ENCODE measurements at regions not wholly inside any gene's neighbourhood (a gene's known extent, or its start where the extent isn't known, plus 50 kb on each side); places are given as distances from the start of the nearest gene placed in this dataset.
"Not testable (repeated sequence)": the region's sequence is repeated elsewhere in the genome, so short reads cannot be mapped to it uniquely, and the experiment has no call there.

DNA sequence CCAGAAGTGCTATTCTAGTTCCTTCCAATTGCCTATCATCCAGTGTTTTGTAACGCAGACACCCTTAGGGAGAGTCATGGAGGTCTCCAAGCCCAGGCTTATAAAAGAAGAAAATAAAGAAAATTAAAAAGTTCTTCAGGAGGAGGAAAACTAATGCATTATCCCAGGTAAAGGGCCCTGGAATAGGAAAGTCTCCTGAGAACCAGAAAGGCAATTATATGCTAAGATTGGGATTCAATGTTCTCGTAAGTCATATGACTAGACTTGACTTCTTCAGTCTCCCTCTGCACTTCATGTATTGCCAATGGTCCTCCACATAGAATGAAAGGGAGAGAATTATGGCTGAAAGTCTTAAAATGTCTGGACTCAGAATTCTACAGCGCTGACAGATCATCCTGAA, 154.4 kb upstream of the STK32A start:
- Mint-ChIP-seq H3K27ac (no peak overlapping the region), H3K27me3 (no peaks in the 10 kb centered on the region), H3K4me3 (no peak overlapping the region), H3K9me3 (no peaks in the 10 kb centered on the region), H3K4me1 (ENCODE audit: low read depth) (no peaks in the 10 kb centered on the region), H3K36me3 (ENCODE audit: low read depth) (no peaks in the 10 kb centered on the region)
- intact Hi-C loops (cut with micrococcal nuclease) = no loop called here

- H3K9me3 Mint-ChIP-seq = no peaks in the 10 kb centered on the region
- no peak overlapping the region for H3K4me3 Mint-ChIP-seq
- H3K27me3 Mint-ChIP-seq = no peaks in the 10 kb centered on the region
- H3K27ac Mint-ChIP-seq = no peak overlapping the region
- H3K4me1 Mint-ChIP-seq (ENCODE audit: low read depth) = no peaks in the 10 kb centered on the region
- intact Hi-C loops (cut with micrococcal nuclease) = no loop called here
- no peaks in the 10 kb centered on the region for H3K36me3 Mint-ChIP-seq (ENCODE audit: low read depth)
These were observed 153.5 kb upstream of the STK32A start for GRCh38 chr5:147081311-147081764.

GRCh38 chr5:147084702-147085101, 150.1 kb upstream of the STK32A start:
- H3K27ac Mint-ChIP-seq = no peak overlapping the region
- H3K4me1 Mint-ChIP-seq (ENCODE audit: low read depth) = no peaks in the 10 kb centered on the region
- no peaks in the 10 kb centered on the region for H3K27me3 Mint-ChIP-seq
- H3K36me3 Mint-ChIP-seq (ENCODE audit: low read depth) = no peaks in the 10 kb centered on the region
- peaks cover 7% of the 10 kb centered on the region for H3K9me3 Mint-ChIP-seq
- intact Hi-C loops (cut with micrococcal nuclease) = no loop called here
- no peak overlapping the region for H3K4me3 Mint-ChIP-seq

DNA sequence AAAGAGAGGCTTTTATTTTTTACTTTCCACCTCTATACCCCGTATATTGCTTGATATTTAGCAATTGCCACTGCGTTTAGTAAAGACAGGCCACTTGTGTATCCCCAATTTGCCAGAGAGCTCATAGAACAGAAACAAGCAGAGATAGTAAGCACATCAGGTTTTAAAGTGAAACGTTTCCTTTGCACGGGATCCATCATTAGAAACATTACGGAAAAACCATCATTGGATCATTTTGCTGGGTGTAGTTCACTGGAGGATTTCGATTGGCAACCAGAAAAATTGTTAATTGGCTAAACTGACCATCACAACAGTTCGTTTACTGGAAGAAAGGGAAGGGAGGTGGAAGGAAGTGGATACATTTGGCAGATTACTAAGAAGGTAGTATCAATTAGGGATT, 149.4 kb upstream of the STK32A start:
- Mint-ChIP-seq H3K4me1 (ENCODE audit: low read depth) (no peaks in the 10 kb centered on the region), H3K27ac (no peak overlapping the region), H3K4me3 (no peak overlapping the region), H3K27me3 (no peaks in the 10 kb centered on the region), H3K9me3 (peaks cover 7% of the 10 kb centered on the region), H3K36me3 (ENCODE audit: low read depth) (no peaks in the 10 kb centered on the region)
- intact Hi-C loops (cut with micrococcal nuclease) = no loop called here

- no peaks in the 10 kb centered on the region for H3K27me3 Mint-ChIP-seq
- H3K9me3 Mint-ChIP-seq = peaks cover 7% of the 10 kb centered on the region
- H3K4me1 Mint-ChIP-seq (ENCODE audit: low read depth) = no peaks in the 10 kb centered on the region
- no peak overlapping the region for H3K27ac Mint-ChIP-seq
- H3K36me3 Mint-ChIP-seq (ENCODE audit: low read depth) = no peaks in the 10 kb centered on the region
- intact Hi-C loops (cut with micrococcal nuclease) = no loop called here
- no peak overlapping the region for H3K4me3 Mint-ChIP-seq
These were observed 142.8 kb upstream of the STK32A start for GRCh38 chr5:147092044-147092443.

GRCh38 chr5:147093138-147093537, 141.7 kb upstream of the STK32A start:
- peaks cover 7% of the 10 kb centered on the region for H3K9me3 Mint-ChIP-seq
- no peaks in the 10 kb centered on the region for H3K36me3 Mint-ChIP-seq (ENCODE audit: low read depth)
- intact Hi-C loops (cut with micrococcal nuclease) = no loop called here
- no peaks in the 10 kb centered on the region for H3K27me3 Mint-ChIP-seq
- H3K4me3 Mint-ChIP-seq = no peak overlapping the region
- H3K4me1 Mint-ChIP-seq (ENCODE audit: low read depth) = no peaks in the 10 kb centered on the region
- H3K27ac Mint-ChIP-seq = no peak overlapping the region

GRCh38 chr5:147095740-147096139, 139.1 kb upstream of the STK32A start:
- Mint-ChIP-seq H3K27ac (no peak overlapping the region), H3K9me3 (no peaks in the 10 kb centered on the region), H3K27me3 (no peaks in the 10 kb centered on the region), H3K36me3 (ENCODE audit: low read depth) (no peaks in the 10 kb centered on the region), H3K4me1 (ENCODE audit: low read depth) (no peaks in the 10 kb centered on the region), H3K4me3 (no peak overlapping the region)
- intact Hi-C loops (cut with micrococcal nuclease) = no loop called here

- H3K27ac Mint-ChIP-seq = no peak overlapping the region
These were observed 136.5 kb upstream of the STK32A start for GRCh38 chr5:147098233-147098790.

GRCh38 chr5:147101659-147102369, 133.0 kb upstream of the STK32A start:
- Mint-ChIP-seq H3K4me3 (no peak overlapping the region), H3K27me3 (no peaks in the 10 kb centered on the region)
- intact Hi-C loops (cut with micrococcal nuclease) = no loop called here

More at GRCh38 chr5:147098233-147098790, 136.5 kb upstream of the STK32A start:
- intact Hi-C loops (cut with micrococcal nuclease) = loop anchor here (2.0 kb wide), 2 partner anchors 270 to 294 kb away; no protein-coding TSS in a partner anchor
- Mint-ChIP-seq H3K4me1 (ENCODE audit: low read depth) (no peaks in the 10 kb centered on the region), H3K9me3 (no peaks in the 10 kb centered on the region), H3K4me3 (no peak overlapping the region), H3K27me3 (no peaks in the 10 kb centered on the region), H3K36me3 (ENCODE audit: low read depth) (no peaks in the 10 kb centered on the region)

DNA sequence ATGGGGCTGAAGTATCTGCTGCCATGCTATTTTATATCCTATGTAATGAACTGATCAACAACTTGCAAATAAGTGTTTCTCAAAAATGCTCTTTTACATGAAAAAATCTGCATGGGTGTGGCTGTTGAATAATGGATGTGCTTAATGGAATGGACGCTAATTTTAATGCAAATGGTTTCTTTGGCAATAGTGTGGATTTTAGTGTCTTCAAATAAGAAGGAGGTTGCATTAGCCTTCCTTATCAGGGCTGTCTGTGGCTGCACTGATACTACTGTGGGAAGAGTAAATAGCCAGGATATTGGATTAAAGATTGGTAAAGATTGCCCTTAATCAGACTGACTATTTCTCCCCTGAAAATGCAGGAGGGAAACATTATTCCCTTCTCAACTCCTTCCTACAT, 121.9 kb upstream of the STK32A start:
- intact Hi-C loops (cut with micrococcal nuclease) = no loop called here
- Mint-ChIP-seq H3K9me3 (no peaks in the 10 kb centered on the region), H3K27ac (no peak overlapping the region), H3K4me1 (ENCODE audit: low read depth) (no peaks in the 10 kb centered on the region), H3K27me3 (no peaks in the 10 kb centered on the region), H3K36me3 (ENCODE audit: low read depth) (no peaks in the 10 kb centered on the region), H3K4me3 (no peak overlapping the region)

More at GRCh38 chr5:147101659-147102369, 133.0 kb upstream of the STK32A start:
- no peaks in the 10 kb centered on the region for H3K4me1 Mint-ChIP-seq (ENCODE audit: low read depth)
- H3K9me3 Mint-ChIP-seq = no peaks in the 10 kb centered on the region
- no peaks in the 10 kb centered on the region for H3K36me3 Mint-ChIP-seq (ENCODE audit: low read depth)
- no peak overlapping the region for H3K27ac Mint-ChIP-seq

DNA sequence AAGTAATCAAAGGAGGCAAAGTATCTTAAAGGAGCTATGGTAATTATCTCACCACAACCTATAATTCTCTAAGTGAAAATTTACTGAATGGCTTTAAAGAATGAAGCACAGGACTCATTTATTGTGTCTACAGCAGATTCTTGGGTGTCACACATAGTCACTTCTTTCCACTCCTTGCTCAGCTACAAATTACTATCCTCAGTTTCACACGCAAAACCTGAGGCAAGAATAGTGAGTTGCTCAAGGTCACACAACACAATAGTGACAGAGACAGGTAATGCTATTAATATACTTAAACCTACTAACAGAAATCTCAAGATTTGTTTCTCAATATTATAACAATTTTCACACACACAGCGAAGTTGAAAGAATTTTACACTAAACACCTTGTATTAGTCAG, 120.9 kb upstream of the STK32A start:
- intact Hi-C loops (cut with micrococcal nuclease) = no loop called here
- Mint-ChIP-seq H3K9me3 (no peaks in the 10 kb centered on the region), H3K4me1 (ENCODE audit: low read depth) (no peaks in the 10 kb centered on the region), H3K27me3 (no peaks in the 10 kb centered on the region), H3K36me3 (ENCODE audit: low read depth) (no peaks in the 10 kb centered on the region), H3K4me3 (no peak overlapping the region), H3K27ac (no peak overlapping the region)

GRCh38 chr5:147139759-147140158, 95.1 kb upstream of the STK32A start:
- H3K27ac Mint-ChIP-seq; H3K4me1 Mint-ChIP-seq (ENCODE audit: low read depth); H3K4me3 Mint-ChIP-seq; intact Hi-C loops (cut with micrococcal nuclease); H3K36me3 Mint-ChIP-seq (ENCODE audit: low read depth); H3K27me3 Mint-ChIP-seq: not testable (repeated sequence)
- peaks cover 50% of the 10 kb centered on the region for H3K9me3 Mint-ChIP-seq

DNA sequence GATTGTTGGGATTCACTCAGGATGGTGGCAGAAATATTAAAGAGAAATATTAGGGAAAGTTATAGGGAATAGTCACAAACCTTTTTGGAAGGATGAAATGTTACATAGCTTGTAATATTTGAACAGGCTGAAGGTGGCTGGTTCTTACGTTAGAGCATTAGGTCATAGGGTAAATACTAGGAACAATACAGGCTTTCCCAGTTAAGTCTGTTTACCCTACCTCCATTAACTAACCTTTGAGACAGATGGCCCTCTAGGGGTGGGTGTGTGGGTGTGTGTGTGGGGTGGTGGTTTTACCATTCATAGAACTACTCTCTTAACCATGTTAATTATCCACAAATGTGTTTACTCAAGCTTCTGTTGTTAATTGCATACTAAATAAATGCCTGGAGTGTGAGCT, 94.3 kb upstream of the STK32A start:
- no peak overlapping the region for H3K4me3 Mint-ChIP-seq
- no peaks in the 10 kb centered on the region for H3K4me1 Mint-ChIP-seq (ENCODE audit: low read depth)
- no peaks in the 10 kb centered on the region for H3K36me3 Mint-ChIP-seq (ENCODE audit: low read depth)
- peaks cover 50% of the 10 kb centered on the region for H3K9me3 Mint-ChIP-seq
- H3K27ac Mint-ChIP-seq = no peak overlapping the region
- H3K27me3 Mint-ChIP-seq = no peaks in the 10 kb centered on the region
- intact Hi-C loops (cut with micrococcal nuclease) = no loop called here

GRCh38 chr5:147141580-147141979, 93.2 kb upstream of the STK32A start:
- H3K27ac Mint-ChIP-seq; intact Hi-C loops (cut with micrococcal nuclease); H3K4me3 Mint-ChIP-seq; H3K36me3 Mint-ChIP-seq (ENCODE audit: low read depth); H3K4me1 Mint-ChIP-seq (ENCODE audit: low read depth); H3K27me3 Mint-ChIP-seq: not testable (repeated sequence)
- H3K9me3 Mint-ChIP-seq = peaks cover 50% of the 10 kb centered on the region

- Mint-ChIP-seq H3K4me3 (no peak overlapping the region), H3K36me3 (ENCODE audit: low read depth) (no peaks in the 10 kb centered on the region), H3K4me1 (ENCODE audit: low read depth) (no peaks in the 10 kb centered on the region), H3K27ac (no peak overlapping the region), H3K9me3 (peaks cover 37% of the 10 kb centered on the region), H3K27me3 (no peaks in the 10 kb centered on the region)
- intact Hi-C loops (cut with micrococcal nuclease) = no loop called here
These were observed 91.6 kb upstream of the STK32A start for GRCh38 chr5:147143215-147143614.
